ENCODE measurements at regions not wholly inside any gene's neighbourhood (a gene's known extent, or its start where the extent isn't known, plus 50 kb on each side); places are given as distances from the start of the nearest gene placed in this dataset.

DNA sequence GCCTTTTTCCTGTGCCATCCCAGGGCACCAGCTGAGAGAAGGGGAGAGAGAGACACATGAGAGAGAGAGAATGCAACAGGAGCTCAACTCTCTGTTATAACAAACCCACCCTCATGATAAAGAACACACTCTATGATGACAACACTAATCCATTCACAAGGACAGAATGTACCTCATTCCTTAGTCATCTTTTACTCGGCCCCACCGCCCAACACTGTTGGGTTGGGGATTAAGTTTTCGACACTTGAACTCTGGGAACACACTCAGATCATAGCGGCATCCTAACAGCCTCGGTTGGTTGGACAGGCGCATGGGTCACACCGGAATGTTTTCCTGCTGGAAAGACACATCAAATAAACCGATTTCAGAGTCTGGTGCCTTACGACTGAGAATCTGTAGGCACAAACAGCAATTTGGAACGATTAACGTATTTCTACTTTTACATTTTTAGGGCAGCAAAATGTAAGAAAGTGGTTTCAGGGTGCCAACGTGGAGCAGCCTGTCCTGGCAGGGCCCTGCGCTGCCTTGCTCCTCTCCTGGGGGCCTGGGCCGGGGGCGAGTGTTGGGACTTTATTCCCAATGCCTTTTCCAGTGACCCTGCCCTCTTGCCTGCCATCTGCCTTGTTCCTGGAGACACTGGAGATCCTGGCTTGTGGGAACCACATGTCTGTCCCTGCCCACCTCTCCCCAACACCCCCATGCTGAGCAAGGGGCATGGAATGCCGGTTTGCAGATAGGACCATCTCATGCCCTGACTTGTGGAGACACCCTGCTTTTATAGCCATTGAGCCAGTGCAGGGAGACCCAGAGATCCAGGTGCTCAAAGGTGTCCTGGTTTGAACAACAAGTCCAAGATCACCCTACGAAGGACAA is 287.0 kb downstream of the TCERG1L start:
- no peaks in the 10 kb centered on the region for H3K9me3 ChIP-seq (ENCODE audit: low read depth)
- TF ChIP-seq CTCF (IDR thresholded peaks at IDR 0.05; ENCODE audit: low read depth, low read length) = no peak
- H3K36me3 ChIP-seq = no peaks in the 10 kb centered on the region
- no peak overlapping the region for H3K4me3 ChIP-seq
- H3K27ac ChIP-seq = no peak overlapping the region
- no peaks in the 10 kb centered on the region for H3K27me3 ChIP-seq
- DNase-seq (ENCODE audit: low read depth in 1 of 2, low spot score in 1 of 2) = no peak
- H3K4me1 ChIP-seq (ENCODE audit: low read depth) = no peaks in the 10 kb centered on the region

GRCh38 chr10:131025333-131025732 is 286.2 kb downstream of the TCERG1L start:
- Histone ChIP-seq H3K27ac (no peak overlapping the region), H3K4me1 (ENCODE audit: low read depth) (no peaks in the 10 kb centered on the region), H3K36me3 (no peaks in the 10 kb centered on the region), H3K9me3 (ENCODE audit: low read depth) (no peaks in the 10 kb centered on the region), H3K27me3 (no peaks in the 10 kb centered on the region), H3K4me3 (no peak overlapping the region)
- TF ChIP-seq CTCF (IDR thresholded peaks at IDR 0.05; ENCODE audit: low read depth, low read length) = no peak
- no peak for DNase-seq (ENCODE audit: low read depth in 1 of 2, low spot score in 1 of 2)

DNA sequence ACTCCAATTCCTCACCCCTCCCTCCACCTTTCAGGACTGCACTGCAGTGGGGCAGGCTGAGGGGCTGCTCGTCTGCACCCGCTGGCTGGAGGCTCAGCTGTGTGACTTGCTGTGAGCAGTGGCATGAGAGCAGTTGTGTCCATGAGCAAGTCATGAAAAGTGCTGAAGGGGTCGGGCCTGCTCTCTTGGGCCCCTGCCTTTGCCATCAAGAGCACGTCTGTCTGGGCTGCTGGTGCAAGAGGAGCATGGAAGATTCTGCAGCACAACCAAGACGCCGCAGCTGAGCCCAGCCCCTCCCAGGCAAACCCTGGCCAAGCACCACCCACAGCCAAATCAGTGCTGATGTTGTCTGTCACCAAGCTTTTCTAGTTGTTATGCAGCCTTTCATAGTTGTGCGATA is 284.3 kb downstream of the TCERG1L start:
- H3K9me3 ChIP-seq (ENCODE audit: low read depth) = no peaks in the 10 kb centered on the region
- H3K27me3 ChIP-seq = no peaks in the 10 kb centered on the region
- no peak for TF ChIP-seq CTCF (IDR thresholded peaks at IDR 0.05; ENCODE audit: low read depth, low read length)
- no peak for DNase-seq (ENCODE audit: low read depth in 1 of 2, low spot score in 1 of 2)
- no peaks in the 10 kb centered on the region for H3K36me3 ChIP-seq
- H3K27ac ChIP-seq = no peak overlapping the region
- no peaks in the 10 kb centered on the region for H3K4me1 ChIP-seq (ENCODE audit: low read depth)
- no peak overlapping the region for H3K4me3 ChIP-seq

- no peak for DNase-seq (ENCODE audit: low read depth in 1 of 2, low spot score in 1 of 2)
- Histone ChIP-seq H3K27ac (no peak overlapping the region), H3K9me3 (ENCODE audit: low read depth) (no peaks in the 10 kb centered on the region), H3K36me3 (no peaks in the 10 kb centered on the region), H3K27me3 (peaks cover 2% of the 10 kb centered on the region), H3K4me3 (no peak overlapping the region), H3K4me1 (ENCODE audit: low read depth) (no peaks in the 10 kb centered on the region)
- no peak for TF ChIP-seq CTCF (IDR thresholded peaks at IDR 0.05; ENCODE audit: low read depth, low read length)
These were observed 280.2 kb downstream of the TCERG1L start for GRCh38 chr10:131031346-131031745.

- Histone ChIP-seq H3K36me3 (no peaks in the 10 kb centered on the region), H3K27ac (no peak overlapping the region), H3K4me1 (ENCODE audit: low read depth) (no peaks in the 10 kb centered on the region), H3K27me3 (peaks cover 2% of the 10 kb centered on the region), H3K9me3 (ENCODE audit: low read depth) (no peaks in the 10 kb centered on the region), H3K4me3 (no peak overlapping the region)
- no peak for DNase-seq (ENCODE audit: low read depth in 1 of 2, low spot score in 1 of 2)
- no peak for TF ChIP-seq CTCF (IDR thresholded peaks at IDR 0.05; ENCODE audit: low read depth, low read length)
These were observed 279.0 kb downstream of the TCERG1L start for GRCh38 chr10:131032329-131033165.
